HEK293 (cell line): ENCODE measurements at regions not wholly inside any gene's neighbourhood (a gene's known extent, or its start where the extent isn't known, plus 50 kb on each side); places are given as distances from the start of the nearest gene placed in this dataset.

Source experiments
- BCL11A ChIP-seq: fragments of 450-650 bp; formaldehyde crosslinking; IDR thresholded peaks from 2 replicates; pipeline ENCODE4 v1.5.1; 2016; ENCODE audit warnings: low read depth, missing biosample characterization, missing genetic modification characterization
- CTCF ChIP-seq: fragments of 450-650 bp; formaldehyde crosslinking; IDR thresholded peaks from 2 replicates; pipeline ENCODE4 v1.5.1; 2016; ENCODE audit warnings: missing biosample characterization, missing genetic modification characterization
- HOXD13 ChIP-seq: sonication (generic); formaldehyde crosslinking; IDR thresholded peaks from 2 replicates; pipeline ENCODE4 v1.8.0; 2022; ENCODE audit warnings: missing genetic modification reagents, borderline replicate concordance
- PATZ1 ChIP-seq: fragments of 450-650 bp; formaldehyde crosslinking; IDR thresholded peaks from 2 replicates; pipeline ENCODE4 v1.5.1; 2016; ENCODE audit warnings: missing biosample characterization, missing genetic modification characterization
- PRDM1 ChIP-seq: fragments of 450-650 bp; formaldehyde crosslinking; IDR thresholded peaks from 2 replicates; pipeline ENCODE4; 2016; ENCODE audit warnings: missing biosample characterization, missing genetic modification characterization
- TCF7L2 ChIP-seq: IDR thresholded peaks from 2 replicates; pipeline ENCODE4 v1.6.1; 2011; ENCODE audit warnings: low read depth, mild to moderate bottlenecking, inconsistent platforms, low read length, moderate library complexity, borderline replicate concordance
- YY1 ChIP-seq: fragments of 450-650 bp; formaldehyde crosslinking; IDR thresholded peaks from 2 replicates; pipeline ENCODE4 v1.5.1; 2018; ENCODE audit warnings: missing biosample characterization, missing genetic modification characterization
- ZBTB21 ChIP-seq: fragments of 450-650 bp; formaldehyde crosslinking; IDR thresholded peaks from 2 replicates; pipeline ENCODE4 v1.5.1; 2017; ENCODE audit warnings: missing biosample characterization, missing genetic modification characterization
- ZNF184 ChIP-seq: fragments of 450-650 bp; IDR thresholded peaks from 2 replicates; pipeline ENCODE4 v1.5.1; 2018; ENCODE audit warnings: missing biosample characterization, mild to moderate bottlenecking, missing genetic modification characterization
- ZNF223 ChIP-seq: fragments of 450-650 bp; formaldehyde crosslinking; IDR thresholded peaks from 2 replicates; pipeline ENCODE4 v1.5.1; 2016; ENCODE audit warnings: missing biosample characterization, missing genetic modification characterization
- ZNF548 ChIP-seq: fragments of 450-650 bp; formaldehyde crosslinking; IDR thresholded peaks from 2 replicates; pipeline ENCODE4 v1.5.1; 2016; ENCODE audit warnings: missing biosample characterization, missing genetic modification characterization
- ZNF776 ChIP-seq: fragments of 450-650 bp; formaldehyde crosslinking; IDR thresholded peaks from 2 replicates; pipeline ENCODE4 v1.5.0; 2017; ENCODE audit warnings: missing biosample characterization, missing genetic modification characterization, borderline replicate concordance

DNA sequence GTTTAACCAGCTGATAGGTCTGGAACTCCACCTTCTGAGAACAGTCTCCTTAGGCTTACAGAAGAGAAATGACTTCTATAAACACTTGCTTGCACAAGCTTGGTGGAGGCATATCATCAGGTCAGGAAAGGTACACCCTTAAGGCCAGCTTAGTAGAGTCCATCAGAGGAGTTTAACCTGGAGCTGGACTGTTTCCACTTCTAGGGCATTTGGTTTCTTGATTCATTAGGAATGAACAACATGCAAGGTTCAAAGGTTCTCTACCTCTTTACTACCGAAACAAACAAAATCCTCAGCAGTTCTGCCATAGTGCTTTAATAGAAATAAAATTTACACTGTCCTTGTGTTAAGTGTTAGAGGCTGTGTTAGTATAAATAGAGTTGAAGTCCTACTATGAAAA, 171.4 kb upstream of the NPY2R start:
- TF ChIP-seq CTCF (tag by site-specific recombination) (no peak), ZNF548 (tag by site-specific recombination) (no peak), ZNF223 (no peak), ZBTB21 (tag by site-specific recombination) (no peak), ZNF184 (tag by site-specific recombination) (no peak), YY1 (tag by site-specific recombination) (no peak), PATZ1 (tag by site-specific recombination) (no peak), PRDM1 (tag by site-specific recombination) (no peak), ZNF776 (tag by site-specific recombination) (no peak), HOXD13 (CRISPR knock-in tag) (no peak), TCF7L2 (no peak), BCL11A (tag by site-specific recombination) (no peak)
